Neuronal stem cell (in vitro differentiated cells): ENCODE measurements at regions not wholly inside any gene's neighbourhood (a gene's known extent, or its start where the extent isn't known, plus 50 kb on each side); places are given as distances from the start of the nearest gene placed in this dataset.

Source experiments
- DNase-seq: peaks from one replicate; pipeline ENCODE4 v3.0.0-alpha.2; 2013; ENCODE audit warnings: low spot score
- H2AFZ ChIP-seq: one replicate; pipeline ENCODE4 v1.6.1; 2013; ENCODE audit warnings: mild to moderate bottlenecking, low read length, inconsistent platforms
- H2AK5ac ChIP-seq: 2 replicates; pipeline ENCODE4 v1.6.1; 2013; ENCODE audit warnings: low read depth, mild to moderate bottlenecking, inconsistent platforms, low read length, moderate library complexity, mixed read lengths
- H2BK120ac ChIP-seq: 2 replicates; pipeline ENCODE4 v1.6.1; 2013; ENCODE audit warnings: low read depth, mild to moderate bottlenecking, inconsistent platforms, low read length, moderate library complexity, mixed read lengths
- H2BK12ac ChIP-seq: one replicate; pipeline ENCODE4 v1.6.1; 2013; ENCODE audit warnings: low read length, inconsistent platforms
- H2BK15ac ChIP-seq: 2 replicates; pipeline ENCODE4 v1.6.1; 2013; ENCODE audit warnings: mild to moderate bottlenecking, low read length, inconsistent platforms, mixed read lengths
- H2BK5ac ChIP-seq: one replicate; pipeline ENCODE4 v1.6.1; 2013; ENCODE audit warnings: inconsistent platforms, mild to moderate bottlenecking, low read length, moderate library complexity
- H3K14ac ChIP-seq: one replicate; pipeline ENCODE4 v1.6.1; 2013; ENCODE audit warnings: low read length, inconsistent platforms
- H3K18ac ChIP-seq: 2 replicates; pipeline ENCODE4 v1.6.1; 2013; ENCODE audit warnings: low read length, inconsistent platforms
- H3K23ac ChIP-seq: 2 replicates; pipeline ENCODE4 v1.6.1; 2013; ENCODE audit warnings: low read depth, mild to moderate bottlenecking, mixed read lengths, low read length, inconsistent platforms; ENCODE audit not compliant: poor library complexity
- H3K27ac ChIP-seq: replicated peaks from 3 replicates; pipeline ENCODE4 v1.5.1; 2013; ENCODE audit warnings: low read length, inconsistent platforms
- H3K27me3 ChIP-seq, 3 experiments: 2 replicates each; pipeline ENCODE4 v1.6.1; 2013; ENCODE audit warnings: low read length in 3 of 3, mild to moderate bottlenecking in 2 of 3, inconsistent platforms in 1 of 3, low read depth in 1 of 3, mixed read lengths in 1 of 3, moderate library complexity in 1 of 3; ENCODE audit not compliant: control insufficient read depth in 3 of 3, insufficient read depth in 3 of 3
- H3K36me3 ChIP-seq, 2 donors: replicated peaks in 1 of 2; 2 replicates each; pipeline ENCODE4 v1.6.1; 2013; ENCODE audit warnings: low read length in 2 of 2; ENCODE audit not compliant: control insufficient read depth in 2 of 2, insufficient read depth in 2 of 2
- H3K4ac ChIP-seq: 2 replicates; pipeline ENCODE4 v1.6.1; 2013; ENCODE audit warnings: inconsistent platforms, mild to moderate bottlenecking, low read length, moderate library complexity
- H3K4me1 ChIP-seq, 2 donors: 1 replicate in 1 of 2; 2 replicates in 1 of 2; pipeline ENCODE4 v1.6.1; 2013; ENCODE audit warnings: low read length in 2 of 2, low read depth in 1 of 2; ENCODE audit not compliant: control insufficient read depth in 2 of 2, insufficient read depth in 1 of 2
- H3K4me2 ChIP-seq: one replicate; pipeline ENCODE4 v1.6.1; 2013; ENCODE audit warnings: mild to moderate bottlenecking, low read length, inconsistent platforms; ENCODE audit not compliant: insufficient read depth, poor library complexity, severe bottlenecking
- H3K4me3 ChIP-seq, 2 donors: 2 replicates each; pipeline ENCODE4 v1.5.1; 2013; ENCODE audit warnings: low read length in 2 of 2, mild to moderate bottlenecking in 2 of 2, inconsistent platforms in 1 of 2, moderate library complexity in 1 of 2
- H3K79me1 ChIP-seq: one replicate; pipeline ENCODE4 v1.6.1; 2013; ENCODE audit warnings: low read depth, mild to moderate bottlenecking, inconsistent platforms, low read length, moderate library complexity
- H3K9ac ChIP-seq: one replicate; pipeline ENCODE4 v1.6.1; 2013; ENCODE audit warnings: mild to moderate bottlenecking, low read depth, low read length, inconsistent platforms; ENCODE audit not compliant: poor library complexity
- H3K9me3 ChIP-seq, 2 donors: replicated peaks in 1 of 2; 2 replicates each; pipeline versions ENCODE3 to v1.6.1; 2013; ENCODE audit warnings: low read length in 2 of 2, mild to moderate bottlenecking in 2 of 2, inconsistent platforms in 1 of 2, low read depth in 1 of 2, mixed read lengths in 1 of 2, moderate library complexity in 1 of 2; ENCODE audit not compliant: control insufficient read depth in 2 of 2, insufficient read depth in 1 of 2
- H4K8ac ChIP-seq: one replicate; pipeline ENCODE4 v1.6.1; 2013; ENCODE audit warnings: low read depth, mild to moderate bottlenecking, inconsistent platforms, low read length, moderate library complexity
- H4K91ac ChIP-seq: one replicate; pipeline ENCODE4 v1.6.1; 2013; ENCODE audit warnings: low read length, low read depth, mild to moderate bottlenecking, inconsistent platforms; ENCODE audit not compliant: poor library complexity
- WGBS, 2 donors: extraction: QIAGEN DNeasy Blood & Tissue Kit; methylation state at CpG; one replicate each; pipeline ENCODE4 v1.1.7; 2013; ENCODE audit warnings: missing lambda C conversion rate in 2 of 2, mixed read lengths in 1 of 2; ENCODE audit not compliant: insufficient read length in 2 of 2, insufficient replicate concordance in 1 of 2; ENCODE audit errors: extremely low coverage in 2 of 2; 5-methylcytosine and 5-hydroxymethylcytosine counted together

DNA sequence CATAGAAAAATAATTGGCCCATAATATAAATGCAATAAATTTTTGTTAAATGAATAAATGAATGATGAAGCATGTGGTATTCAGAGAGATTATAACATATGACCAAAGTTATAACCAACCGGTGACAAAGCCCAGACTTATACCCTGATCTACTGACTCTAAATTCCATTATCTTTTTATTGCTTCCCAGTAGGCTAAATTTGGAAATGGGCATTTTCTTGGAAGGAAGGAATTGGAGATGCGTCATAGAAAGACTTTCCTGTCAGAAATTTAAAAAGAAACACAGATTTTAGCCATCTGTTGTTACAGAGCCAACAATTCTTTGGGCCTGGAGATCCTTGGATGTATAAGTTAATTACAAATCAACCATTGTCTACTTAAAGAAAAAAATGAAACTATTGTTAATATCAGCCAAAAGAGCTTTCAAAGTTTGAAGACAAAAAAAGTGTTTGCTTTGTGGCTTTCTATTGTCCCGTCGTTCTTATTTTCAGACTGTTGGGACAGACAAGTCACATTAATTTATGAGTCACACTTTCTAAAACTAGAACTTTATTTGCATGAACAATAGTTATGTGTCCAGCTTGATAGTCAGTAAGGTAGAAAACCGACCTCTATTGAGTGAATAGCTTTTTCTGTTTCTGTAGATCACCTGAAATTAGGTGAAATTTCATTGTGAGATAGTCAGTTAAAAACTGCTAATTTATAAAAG is 428.7 kb downstream of the GABRG2 start:
- Histone ChIP-seq H4K91ac (no peak overlapping the region), H2BK120ac (no peak overlapping the region), H3K18ac (no peak overlapping the region), H3K36me3 (no peaks in the 10 kb centered on the region), H3K27me3 (no peaks in the 10 kb centered on the region), H2BK12ac (no peak overlapping the region), H3K4me3 (no peak overlapping the region), H4K8ac (no peak overlapping the region), H3K9me3 (no peaks in the 10 kb centered on the region), H3K4ac (no peak overlapping the region), H3K4me2 (no peak overlapping the region), H3K4me1 (no peaks in the 10 kb centered on the region), H3K9ac (no peak overlapping the region), H3K14ac (no peak overlapping the region), H3K27ac (no peak overlapping the region), H2BK15ac (no peak overlapping the region), H2BK5ac (no peak overlapping the region), H2AK5ac (no peak overlapping the region), H3K23ac (no peak overlapping the region), H3K79me1 (no peaks in the 10 kb centered on the region), H2AFZ (no peak overlapping the region)
- no CpG with 5 or more reads among the region's 5 CpGs for WGBS, 2 donors
- no peak for DNase-seq

DNA sequence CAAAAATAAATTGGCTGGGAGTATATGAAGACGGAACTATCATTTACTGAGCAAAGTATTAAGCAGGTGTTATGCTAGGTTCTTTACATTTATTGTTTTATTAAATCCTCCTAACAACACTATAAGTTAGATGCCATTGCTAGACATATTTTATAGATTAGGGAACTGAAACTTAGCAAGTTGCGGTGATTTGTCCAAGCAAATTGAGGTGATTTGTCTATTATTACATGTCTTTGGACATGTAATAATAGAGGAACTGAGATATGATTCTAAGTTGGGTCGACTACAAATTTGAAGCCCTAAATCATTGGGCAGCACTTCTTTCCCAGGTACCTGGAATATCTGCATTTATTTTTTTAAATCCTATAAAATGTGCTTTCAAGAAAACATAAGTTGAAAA is 429.9 kb downstream of the GABRG2 start:
- Histone ChIP-seq H3K79me1 (no peaks in the 10 kb centered on the region), H3K4me2 (no peak overlapping the region), H3K36me3 (no peaks in the 10 kb centered on the region), H3K4me1 (no peaks in the 10 kb centered on the region), H3K27me3 (no peaks in the 10 kb centered on the region), H2BK12ac (no peak overlapping the region), H3K14ac (no peak overlapping the region), H2AK5ac (no peak overlapping the region), H2BK120ac (no peak overlapping the region), H4K91ac (no peak overlapping the region), H3K4ac (no peak overlapping the region), H2BK5ac (no peak overlapping the region), H3K27ac (no peak overlapping the region), H3K4me3 (no peak overlapping the region), H3K18ac (no peak overlapping the region), H3K23ac (no peak overlapping the region), H2BK15ac (no peak overlapping the region), H2AFZ (no peak overlapping the region), H4K8ac (no peak overlapping the region), H3K9ac (no peak overlapping the region), H3K9me3 (no peaks in the 10 kb centered on the region)
- no CpG with 5 or more reads among the region's 3 CpGs for WGBS, 2 donors
- no peak for DNase-seq

DNA sequence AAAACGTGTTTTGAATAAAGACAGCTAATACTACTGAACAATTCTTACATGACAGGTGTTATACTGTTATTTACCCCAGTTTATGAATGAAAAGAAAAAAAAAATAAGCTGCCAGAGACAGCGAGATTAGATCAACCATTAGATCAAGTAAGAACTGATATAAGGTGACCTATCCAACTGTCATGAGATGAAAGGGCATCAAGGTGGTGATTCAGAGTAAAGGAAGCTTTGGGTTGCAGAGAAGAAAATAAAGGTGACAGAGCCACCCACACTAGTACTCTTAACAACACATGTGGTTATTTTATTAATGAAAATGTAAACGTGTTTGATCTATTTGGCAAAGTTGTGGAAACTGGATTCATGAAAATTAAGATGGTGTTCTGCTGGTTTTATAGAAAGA is 435.2 kb downstream of the GABRG2 start:
- no peak overlapping the region for H2BK12ac ChIP-seq
- no peak overlapping the region for H3K4me3 ChIP-seq
- H3K9me3 ChIP-seq = no peaks in the 10 kb centered on the region
- H3K79me1 ChIP-seq = no peaks in the 10 kb centered on the region
- no peaks in the 10 kb centered on the region for H3K4me1 ChIP-seq
- no peak overlapping the region for H3K4ac ChIP-seq
- no peak overlapping the region for H3K18ac ChIP-seq
- H3K27ac ChIP-seq = no peak overlapping the region
- WGBS, 2 donors = 100% methylated on average over 1 of the region's 3 CpGs; no CpG with 5 or more reads in 1 of the 2 donors
- H2BK120ac ChIP-seq = no peak overlapping the region
- no peak overlapping the region for H2AK5ac ChIP-seq
- H4K91ac ChIP-seq = no peak overlapping the region
- no peak for DNase-seq
- H4K8ac ChIP-seq = no peak overlapping the region
- no peak overlapping the region for H3K14ac ChIP-seq
- H2BK5ac ChIP-seq = no peak overlapping the region
- H2BK15ac ChIP-seq = no peak overlapping the region
- H3K23ac ChIP-seq = no peak overlapping the region
- no peak overlapping the region for H3K9ac ChIP-seq
- no peaks in the 10 kb centered on the region for H3K36me3 ChIP-seq
- H3K4me2 ChIP-seq = no peak overlapping the region
- H3K27me3 ChIP-seq = no peaks in the 10 kb centered on the region
- no peak overlapping the region for H2AFZ ChIP-seq

DNA sequence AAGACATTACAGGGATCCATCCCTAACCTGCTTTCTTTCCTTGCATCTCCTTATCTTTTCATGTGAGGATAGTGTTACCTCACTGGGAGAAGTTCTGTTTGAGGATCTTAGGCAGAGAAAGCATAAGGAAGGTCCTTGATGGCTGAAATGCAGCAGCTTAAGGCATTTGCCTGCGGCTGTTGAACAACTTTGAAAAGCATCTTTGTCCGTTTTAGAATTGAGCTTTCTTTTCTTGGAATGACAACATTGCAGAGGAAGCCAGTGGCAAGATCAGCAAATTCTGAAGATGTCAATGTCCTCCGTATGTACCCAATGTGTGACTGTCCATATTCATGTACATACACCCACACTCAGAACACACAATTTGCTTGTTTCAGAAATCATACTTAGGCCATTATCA is 436.2 kb downstream of the GABRG2 start:
- no peak overlapping the region for H2BK5ac ChIP-seq
- WGBS, 2 donors = no CpG with 5 or more reads among the region's 3 CpGs
- DNase-seq = no peak
- no peak overlapping the region for H3K9ac ChIP-seq
- no peak overlapping the region for H3K18ac ChIP-seq
- H3K4me2 ChIP-seq = no peak overlapping the region
- no peak overlapping the region for H2AK5ac ChIP-seq
- no peak overlapping the region for H3K27ac ChIP-seq
- H3K23ac ChIP-seq = no peak overlapping the region
- H3K79me1 ChIP-seq = no peaks in the 10 kb centered on the region
- H4K8ac ChIP-seq = no peak overlapping the region
- H3K14ac ChIP-seq = no peak overlapping the region
- H2AFZ ChIP-seq = no peak overlapping the region
- H2BK12ac ChIP-seq = no peak overlapping the region
- no peak overlapping the region for H4K91ac ChIP-seq
- H3K36me3 ChIP-seq = no peaks in the 10 kb centered on the region
- H2BK120ac ChIP-seq = no peak overlapping the region
- no peaks in the 10 kb centered on the region for H3K4me1 ChIP-seq
- H3K4me3 ChIP-seq = no peak overlapping the region
- no peaks in the 10 kb centered on the region for H3K27me3 ChIP-seq
- H2BK15ac ChIP-seq = no peak overlapping the region
- no peaks in the 10 kb centered on the region for H3K9me3 ChIP-seq
- no peak overlapping the region for H3K4ac ChIP-seq
